Lower leg skin (tissue), 3 donors: ENCODE measurements at regions not wholly inside any gene's neighbourhood (a gene's known extent, or its start where the extent isn't known, plus 50 kb on each side); places are given as distances from the start of the nearest gene placed in this dataset.

Source experiments
- CTCF ChIP-seq, 3 donors: fragments of 450-650 bp; IDR thresholded peaks; one replicate each; pipeline ENCODE4 v1.5.1; 2016; ENCODE audit warnings: antibody characterized with exemption in 3 of 3, mild to moderate bottlenecking in 3 of 3, moderate library complexity in 2 of 3
- POLR2A ChIP-seq, 2 donors: fragments of 450-650 bp; IDR thresholded peaks; one replicate each; pipeline ENCODE4 v1.6.1; 2016 to 2017; ENCODE audit warnings: antibody characterized with exemption in 2 of 2, mild to moderate bottlenecking in 1 of 2, moderate library complexity in 1 of 2

GRCh38 chr21:22965455-22966135 lies 1967.4 kb downstream of the NCAM2 start:
- TF ChIP-seq CTCF (IDR thresholded peaks at IDR 0.05) (no peak), POLR2A (IDR thresholded peaks at IDR 0.05) (no peak)
